Caco-2 (cell line): ENCODE measurements at regions not wholly inside any gene's neighbourhood (a gene's known extent, or its start where the extent isn't known, plus 50 kb on each side); places are given as distances from the start of the nearest gene placed in this dataset.

Source experiments
- BruUV-seq: library from RNA; stranded (reverse); fragments of 400-500 nt; replicated peaks from 2 replicates; lab custom pipeline; 2021; lab: Mats Ljungman, UMichigan
- CTCF ChIA-PET: fragments of 300-600 bp; sonication (Branson Sonifier 250); formaldehyde crosslinking; loops from one replicate; lab custom pipeline; 2022; ENCODE audit warnings: antibody characterized with exemption; lab: Charles Lee
- POLR2A ChIA-PET: fragments of 300-600 bp; sonication (Branson Sonifier 250); formaldehyde crosslinking; loops from one replicate; lab custom pipeline; 2022; ENCODE audit warnings: antibody characterized with exemption; lab: Charles Lee
- DNase-seq, 2 experiments: peaks; one replicate each; pipeline versions ENCODE4 v3.0.0 to v3.0.0-alpha.2; 2020 to 2022
- H3K27me3 ChIP-seq: replicated peaks from 2 replicates; pipeline ENCODE4 v1.6.0; 2011; ENCODE audit warnings: low read length; ENCODE audit not compliant: control insufficient read depth, insufficient read depth
- H3K36me3 ChIP-seq: 2 replicates; pipeline ENCODE4 v1.5.1; 2011; ENCODE audit warnings: low read length; ENCODE audit not compliant: control insufficient read depth, insufficient read depth
- H3K4me1 ChIP-seq: fragments of 250-450 bp; sonication (Bioruptor Pico); 2 replicates; pipeline ENCODE4 v1.5.1; 2020; ENCODE audit warnings: mild to moderate bottlenecking
- H3K4me3 ChIP-seq: 2 replicates; pipeline ENCODE4 v1.5.1; 2011; ENCODE audit warnings: low read depth, mild to moderate bottlenecking, control low read depth, low read length
- H3K9me3 ChIP-seq: fragments of 250-450 bp; sonication (Bioruptor Pico); 2 replicates; pipeline ENCODE4 v1.5.1; 2020; ENCODE audit warnings: mild to moderate bottlenecking, moderate library complexity
- H3K27ac Mint-ChIP-seq: one replicate; pipeline ENCODE4 v1.8.0; 2022; ENCODE audit warnings: mixed read lengths; ENCODE audit not compliant: unreplicated experiment
- H3K27me3 Mint-ChIP-seq: one replicate; pipeline ENCODE4 v1.8.0; 2022; ENCODE audit warnings: mixed read lengths; ENCODE audit not compliant: insufficient read depth, unreplicated experiment
- H3K36me3 Mint-ChIP-seq: one replicate; pipeline ENCODE4 v1.8.0; 2022; ENCODE audit warnings: mild to moderate bottlenecking, mixed read lengths; ENCODE audit not compliant: insufficient read depth, unreplicated experiment
- H3K4me1 Mint-ChIP-seq: one replicate; pipeline ENCODE4 v1.8.0; 2022; ENCODE audit warnings: low read depth, mixed read lengths; ENCODE audit not compliant: unreplicated experiment
- H3K4me3 Mint-ChIP-seq: one replicate; pipeline ENCODE4 v1.8.0; 2022; ENCODE audit warnings: mild to moderate bottlenecking, moderate library complexity, mixed read lengths; ENCODE audit not compliant: unreplicated experiment
- H3K9me3 Mint-ChIP-seq: one replicate; pipeline ENCODE4 v1.8.0; 2022; ENCODE audit warnings: mixed read lengths; ENCODE audit not compliant: unreplicated experiment
- CTCF ChIP-seq, 2 experiments: fragments of 200-600 bp in 1 of 2; IDR thresholded peaks; 1 replicate in 1 of 2; 2 replicates in 1 of 2; pipeline versions ENCODE4 v1.5.1 to v1.8.0; 2011 to 2022; ENCODE audit warnings: antibody characterized with exemption in 1 of 2, control low read depth in 1 of 2, inconsistent platforms in 1 of 2, low read depth in 1 of 2, low read length in 1 of 2, mild to moderate bottlenecking in 1 of 2, moderate library complexity in 1 of 2; ENCODE audit not compliant: insufficient read depth in 1 of 2, severe bottlenecking in 1 of 2, unreplicated experiment in 1 of 2
- intact Hi-C: fragments of 100-400 bp; cut with micrococcal nuclease; formaldehyde crosslinking; loops from one replicate; pipeline ENCODE4 v1.10.0; 2022; ENCODE audit not compliant: unreplicated experiment

- no peak overlapping the region for H3K27ac Mint-ChIP-seq
- intact Hi-C loops, result loop anchor here (2.0 kb wide), 1 partner anchor 77 kb away; no protein-coding TSS in a partner anchor
- no peak overlapping the region for H3K4me3 ChIP-seq
- no peak for TF ChIP-seq CTCF (IDR thresholded peaks at IDR 0.05; ENCODE audit: insufficient read depth in 1 of 2, low read depth in 1 of 2, low read length in 1 of 2, severe bottlenecking in 1 of 2, unreplicated experiment in 1 of 2)
- H3K9me3 ChIP-seq, result no peaks in the 10 kb centered on the region
- no peak for DNase-seq
- 0 out of 2 replicates have a peak, but pooled peaks cover 3% of the 10 kb centered on the region for H3K27me3 ChIP-seq
- H3K4me1 Mint-ChIP-seq, result peaks cover 22% of the 10 kb centered on the region
- peaks cover 17% of the 10 kb centered on the region for H3K27me3 Mint-ChIP-seq
- CTCF ChIA-PET, result no interaction called here
- BruUV-seq, result no TSS peak
- no peaks in the 10 kb centered on the region for H3K9me3 Mint-ChIP-seq
- no peaks in the 10 kb centered on the region for H3K36me3 Mint-ChIP-seq
- POLR2A ChIA-PET, result no interaction called here
- no peaks in the 10 kb centered on the region for H3K4me1 ChIP-seq
- H3K36me3 ChIP-seq, result no peaks in the 10 kb centered on the region
- H3K4me3 Mint-ChIP-seq, result no peak overlapping the region
Measured at GRCh38 chr15:69601711-69602504, 149.3 kb downstream of the RPLP1 start.

GRCh38 chr15:69602921-69603320 lies 150.3 kb downstream of the RPLP1 start:
- H3K27ac Mint-ChIP-seq, result no peak overlapping the region
- Histone ChIP-seq H3K27me3 (0 out of 2 replicates have a peak, but pooled peaks cover 3% of the 10 kb centered on the region), H3K4me1 (no peaks in the 10 kb centered on the region), H3K36me3 (no peaks in the 10 kb centered on the region), H3K9me3 (no peaks in the 10 kb centered on the region), H3K4me3 (no peak overlapping the region)
- no peak for DNase-seq
- ChIA-PET POLR2A (no interaction called here), CTCF (no interaction called here)
- no peak for TF ChIP-seq CTCF (IDR thresholded peaks at IDR 0.05; ENCODE audit: insufficient read depth in 1 of 2, low read depth in 1 of 2, low read length in 1 of 2, severe bottlenecking in 1 of 2, unreplicated experiment in 1 of 2)
- no TSS peak for BruUV-seq
- no peaks in the 10 kb centered on the region for H3K36me3 Mint-ChIP-seq
- peaks cover 13% of the 10 kb centered on the region for H3K27me3 Mint-ChIP-seq
- no peaks in the 10 kb centered on the region for H3K9me3 Mint-ChIP-seq
- H3K4me1 Mint-ChIP-seq, result peaks cover 28% of the 10 kb centered on the region
- intact Hi-C loops, result loop anchor here (2.0 kb wide), 1 partner anchor 78 kb away; no protein-coding TSS in a partner anchor
- no peak overlapping the region for H3K4me3 Mint-ChIP-seq

GRCh38 chr15:69603369-69604071 lies 150.9 kb downstream of the RPLP1 start:
- Histone ChIP-seq H3K36me3 (no peaks in the 10 kb centered on the region), H3K27me3 (0 out of 2 replicates have a peak, but pooled peaks cover 3% of the 10 kb centered on the region), H3K4me1 (no peaks in the 10 kb centered on the region), H3K4me3 (no peak overlapping the region), H3K9me3 (no peaks in the 10 kb centered on the region)
- Mint-ChIP-seq H3K27me3 (peaks cover 10% of the 10 kb centered on the region), H3K4me3 (no peak overlapping the region), H3K9me3 (no peaks in the 10 kb centered on the region), H3K36me3 (no peaks in the 10 kb centered on the region), H3K27ac (no peak overlapping the region), H3K4me1 (peaks cover 26% of the 10 kb centered on the region)
- ChIA-PET CTCF (interaction anchor here (0.9 to 1.4 kb wide), 4 partner anchors 9 to 97 kb away, joined by 3 to 4 read pairs (median 4); no protein-coding TSS in a partner anchor), POLR2A (interaction anchor here (0.6 kb wide), 1 partner anchor 27 kb away, joined by 6 read pairs; no protein-coding TSS in a partner anchor)
- no TSS peak for BruUV-seq
- intact Hi-C loops, result loop anchor here (1.0 to 2.0 kb wide), 2 partner anchors 9 to 79 kb away; no protein-coding TSS in a partner anchor
- DNase-seq, result no peak
- no peak for TF ChIP-seq CTCF (IDR thresholded peaks at IDR 0.05; ENCODE audit: insufficient read depth in 1 of 2, low read depth in 1 of 2, low read length in 1 of 2, severe bottlenecking in 1 of 2, unreplicated experiment in 1 of 2)
